SK-N-SH treated with all-trans-retinoic acid at 6 μM for 48 hours (cell line): ENCODE measurements at regions not wholly inside any gene's neighbourhood (a gene's known extent, or its start where the extent isn't known, plus 50 kb on each side); places are given as distances from the start of the nearest gene placed in this dataset.

Source experiments
- CSRNP3 ChIP-seq: fragments of 250-450 bp; sonication (Bioruptor Pico); IDR thresholded peaks from 2 replicates; pipeline ENCODE4 v1.5.1; 2021; ENCODE audit warnings: mild to moderate bottlenecking, moderate library complexity
- PATZ1 ChIP-seq: fragments of 250-450 bp; sonication (Bioruptor Pico); IDR thresholded peaks from 2 replicates; pipeline ENCODE4 v1.8.0; 2020; ENCODE audit warnings: mild to moderate bottlenecking, moderate library complexity, borderline replicate concordance
- RARB ChIP-seq: fragments of 250-450 bp; sonication (Bioruptor Pico); IDR thresholded peaks from 2 replicates; pipeline ENCODE4 v1.8.0; 2021; ENCODE audit warnings: mild to moderate bottlenecking, moderate library complexity
- TCF4 ChIP-seq: fragments of 250-450 bp; sonication (Bioruptor Pico); IDR thresholded peaks from 2 replicates; pipeline ENCODE4 v1.8.0; 2021; ENCODE audit warnings: mild to moderate bottlenecking, moderate library complexity, borderline replicate concordance
- TSHZ2 ChIP-seq: fragments of 250-450 bp; sonication (Bioruptor Pico); IDR thresholded peaks from 2 replicates; pipeline ENCODE4 v1.5.0; 2020; ENCODE audit warnings: mild to moderate bottlenecking, moderate library complexity
- ZFP30 ChIP-seq: fragments of 450-650 bp; formaldehyde crosslinking; IDR thresholded peaks from 2 replicates; pipeline ENCODE4 v1.5.0; 2022; ENCODE audit warnings: mild to moderate bottlenecking, moderate library complexity
- TF ChIP-seq, protein P1 (sequence below): fragments of 250-450 bp; sonication (Bioruptor Pico); IDR thresholded peaks from 2 replicates; pipeline ENCODE4 v1.5.1; 2020; ENCODE audit warnings: low read depth, mild to moderate bottlenecking, moderate library complexity
- TF ChIP-seq, protein P2 (sequence below): fragments of 250-450 bp; sonication (Bioruptor Pico); IDR thresholded peaks from 2 replicates; pipeline ENCODE4 v1.8.0; 2021; ENCODE audit warnings: low read depth, mild to moderate bottlenecking, moderate library complexity, borderline replicate concordance

DNA sequence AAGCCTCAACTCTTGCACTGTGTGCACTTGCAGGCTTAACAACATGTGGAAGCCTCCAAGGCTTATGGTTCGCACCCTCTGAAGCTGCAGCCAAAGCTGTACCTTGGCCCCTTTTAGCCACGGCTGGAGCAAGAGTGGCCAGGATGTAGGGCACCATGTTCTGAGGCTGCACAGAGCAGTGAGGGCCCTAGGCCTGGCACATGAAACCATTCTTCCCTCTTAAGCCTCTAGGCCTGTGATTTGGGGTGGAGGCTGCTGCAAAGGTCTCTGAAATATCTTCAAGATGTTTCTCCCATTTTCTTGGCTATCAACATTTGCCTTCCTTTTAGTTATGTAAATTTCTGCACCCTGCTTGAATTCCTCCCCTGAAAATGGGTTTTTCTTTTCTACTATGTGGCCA lies 161.9 kb upstream of the SPATS2L start:
- TF ChIP-seq, protein P1, sequence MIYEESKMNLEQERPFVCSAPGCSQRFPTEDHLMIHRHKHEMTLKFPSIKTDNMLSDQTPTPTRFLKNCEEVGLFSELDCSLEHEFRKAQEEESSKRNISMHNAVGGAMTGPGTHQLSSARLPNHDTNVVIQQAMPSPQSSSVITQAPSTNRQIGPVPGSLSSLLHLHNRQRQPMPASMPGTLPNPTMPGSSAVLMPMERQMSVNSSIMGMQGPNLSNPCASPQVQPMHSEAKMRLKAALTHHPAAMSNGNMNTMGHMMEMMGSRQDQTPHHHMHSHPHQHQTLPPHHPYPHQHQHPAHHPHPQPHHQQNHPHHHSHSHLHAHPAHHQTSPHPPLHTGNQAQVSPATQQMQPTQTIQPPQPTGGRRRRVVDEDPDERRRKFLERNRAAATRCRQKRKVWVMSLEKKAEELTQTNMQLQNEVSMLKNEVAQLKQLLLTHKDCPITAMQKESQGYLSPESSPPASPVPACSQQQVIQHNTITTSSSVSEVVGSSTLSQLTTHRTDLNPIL, result no peak
- TF ChIP-seq ZFP30 (no peak), PATZ1 (CRISPR knock-in tag) (no peak), CSRNP3 (no peak), TCF4 (CRISPR knock-in tag) (no peak), RARB (CRISPR knock-in tag) (no peak), TSHZ2 (CRISPR knock-in tag) (no peak)
- TF ChIP-seq, protein P2, sequence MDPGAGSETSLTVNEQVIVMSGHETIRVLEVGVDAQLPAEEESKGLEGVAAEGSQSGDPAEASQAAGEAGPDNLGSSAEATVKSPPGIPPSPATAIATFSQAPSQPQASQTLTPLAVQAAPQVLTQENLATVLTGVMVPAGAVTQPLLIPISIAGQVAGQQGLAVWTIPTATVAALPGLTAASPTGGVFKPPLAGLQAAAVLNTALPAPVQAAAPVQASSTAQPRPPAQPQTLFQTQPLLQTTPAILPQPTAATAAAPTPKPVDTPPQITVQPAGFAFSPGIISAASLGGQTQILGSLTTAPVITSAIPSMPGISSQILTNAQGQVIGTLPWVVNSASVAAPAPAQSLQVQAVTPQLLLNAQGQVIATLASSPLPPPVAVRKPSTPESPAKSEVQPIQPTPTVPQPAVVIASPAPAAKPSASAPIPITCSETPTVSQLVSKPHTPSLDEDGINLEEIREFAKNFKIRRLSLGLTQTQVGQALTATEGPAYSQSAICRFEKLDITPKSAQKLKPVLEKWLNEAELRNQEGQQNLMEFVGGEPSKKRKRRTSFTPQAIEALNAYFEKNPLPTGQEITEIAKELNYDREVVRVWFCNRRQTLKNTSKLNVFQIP (CRISPR knock-in tag), result no peak
